ENCODE measurements at regions not wholly inside any gene's neighbourhood (a gene's known extent, or its start where the extent isn't known, plus 50 kb on each side); places are given as distances from the start of the nearest gene placed in this dataset.

GRCh38 chr10:30188556-30189237 lies 129.3 kb upstream of the JCAD start:
- H3K4me1 ChIP-seq (ENCODE audit: insufficient read depth, low read length) = no peaks in the 10 kb centered on the region
- no peak overlapping the region for H3K18ac ChIP-seq (ENCODE audit: insufficient read length, low read depth, low read length)
- Mint-ChIP-seq H3K9me3 (no peaks in the 10 kb centered on the region), H3K4me1 (peaks cover 0 to 8% of the 10 kb centered on the region in 2 experiments; a peak in 3 of 4 replicates), H3K27me3 (ENCODE audit: low read depth) (no peaks in the 10 kb centered on the region; the same call in none of the 2 replicates), H3K4me3 (no peak overlapping the region), H3K36me3 (ENCODE audit: insufficient read depth in 1 of 3, low read depth in 3 of 3) (no peaks in the 10 kb centered on the region; a peak in 1 of 7 replicates), H3K27ac (no peak overlapping the region)
- no peaks in the 10 kb centered on the region for H4K20me1 ChIP-seq (ENCODE audit: control insufficient read depth, insufficient read depth, insufficient read length)
- no peak overlapping the region for H3K56ac ChIP-seq (ENCODE audit: insufficient read length, low read depth, low read length)
- no peak overlapping the region for H4K8ac ChIP-seq (replicated peaks; ENCODE audit: insufficient read length, low read depth, low read length)
- no peak overlapping the region for H2BK20ac ChIP-seq (ENCODE audit: low read depth, low read length, poor library complexity, severe bottlenecking)
- H3K9ac ChIP-seq (ENCODE audit: extremely low read depth, insufficient read length, low read length) = no peak overlapping the region
- no peaks in the 10 kb centered on the region for H3K79me1 ChIP-seq (ENCODE audit: insufficient read depth, low read depth, low read length, poor library complexity, severe bottlenecking)
- no peaks in the 10 kb centered on the region for H3K9me3 ChIP-seq (ENCODE audit: control insufficient read depth, low read depth, low read length)
- DNase-seq = no peak
- no peaks in the 10 kb centered on the region for H3K27me3 ChIP-seq (ENCODE audit: insufficient read depth, low read length)
- no peak overlapping the region for H2BK120ac ChIP-seq (ENCODE audit: low read depth, low read length, poor library complexity, severe bottlenecking)
- H2BK12ac ChIP-seq (ENCODE audit: insufficient read length, low read depth, low read length) = no peak overlapping the region
- H3K27ac ChIP-seq (ENCODE audit: insufficient read length, low read depth, low read length) = no peak overlapping the region
- no peak overlapping the region for H3K14ac ChIP-seq (ENCODE audit: insufficient read depth, low read length)
- H3K4me2 ChIP-seq (ENCODE audit: insufficient read depth, insufficient read length, low read length) = no peak overlapping the region
- no peak overlapping the region for H2AFZ ChIP-seq (ENCODE audit: low read length)
- H3K23ac ChIP-seq (ENCODE audit: insufficient read length, low read depth, low read length) = no peak overlapping the region
- H3K79me2 ChIP-seq (ENCODE audit: insufficient read depth, low read length) = no peaks in the 10 kb centered on the region
- H3K23me2 ChIP-seq (ENCODE audit: insufficient read length, low read depth, low read length, poor library complexity, severe bottlenecking) = no peaks in the 10 kb centered on the region
- H2AK5ac ChIP-seq (ENCODE audit: insufficient read length, low read length) = no peak overlapping the region
- no peak overlapping the region for H3K4ac ChIP-seq (ENCODE audit: low read depth, low read length)
- no peak overlapping the region for H4K5ac ChIP-seq (ENCODE audit: insufficient read length, low read depth, low read length)
- no peak overlapping the region for H4K91ac ChIP-seq (ENCODE audit: insufficient read length, low read depth, low read length)
- WGBS (ENCODE audit: extremely low coverage, insufficient read length, low lambda C conversion rate) = no CpG with 5 or more reads among the region's 14 CpGs
- no peak overlapping the region for H2BK5ac ChIP-seq (ENCODE audit: insufficient read length, low read length)
- no peak overlapping the region for H2BK15ac ChIP-seq (ENCODE audit: low read depth, low read length)
- no peak for TF ChIP-seq CTCF (conservative IDR thresholded peaks at IDR 0.05)
- H3T11ph ChIP-seq (ENCODE audit: low read length) = no peak overlapping the region
